ENCODE measurements at regions not wholly inside any gene's neighbourhood (a gene's known extent, or its start where the extent isn't known, plus 50 kb on each side); places are given as distances from the start of the nearest gene placed in this dataset.

DNA sequence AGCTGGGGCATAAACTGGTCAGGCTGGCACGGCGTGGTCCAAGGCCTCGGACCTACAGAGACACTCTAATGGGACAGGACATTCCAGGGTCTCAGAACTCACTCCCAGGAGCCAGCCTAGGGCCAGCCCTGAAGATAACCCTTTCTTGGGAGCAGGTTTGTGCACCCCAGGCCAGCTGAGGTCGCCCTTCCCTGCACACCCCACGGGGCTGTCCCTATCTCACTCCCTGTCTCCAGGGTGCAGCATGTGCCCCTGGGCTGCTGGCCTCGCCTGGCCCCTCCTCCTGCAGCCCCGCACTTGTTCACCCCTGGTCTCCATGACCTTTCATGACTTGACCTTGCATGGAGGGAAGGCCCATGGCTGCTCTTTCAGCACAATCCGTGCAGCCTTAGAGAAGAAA lies 1321.8 kb downstream of the BRD1 start:
- H3K9me2 ChIP-seq (replicated peaks; ENCODE audit: insufficient read depth, low read length) = no peaks in the 10 kb centered on the region
- no peak for DNase-seq
- H3K4me1 ChIP-seq (ENCODE audit: low read length) = no peaks in the 10 kb centered on the region
- no peaks in the 10 kb centered on the region for H3K9me3 ChIP-seq (replicated peaks; ENCODE audit: insufficient read depth, low read length)
- H3K36me3 ChIP-seq (replicated peaks; ENCODE audit: insufficient read depth, low read length) = no peaks in the 10 kb centered on the region; the same call in 1 of the 2 replicates
- H3K4me2 ChIP-seq (ENCODE audit: low read depth, low read length) = no peak overlapping the region
- H3K9ac ChIP-seq (ENCODE audit: low read length) = no peak overlapping the region
- peaks cover 98% of the 10 kb centered on the region for H3K79me2 ChIP-seq (ENCODE audit: low read length)
- no peak overlapping the region for H3K4me3 ChIP-seq (ENCODE audit: low read length)
- H3K27me3 ChIP-seq (replicated peaks; ENCODE audit: insufficient read depth, low read length) = no peaks in the 10 kb centered on the region
- TF ChIP-seq EZH2 (optimal IDR thresholded peaks at IDR 0.05; ENCODE audit: low read depth, low read length) (no peak), EZH2phosphoT487 (IDR thresholded peaks at IDR 0.05; ENCODE audit: low read length) (no peak)
- TF ChIP-seq, protein P1, sequence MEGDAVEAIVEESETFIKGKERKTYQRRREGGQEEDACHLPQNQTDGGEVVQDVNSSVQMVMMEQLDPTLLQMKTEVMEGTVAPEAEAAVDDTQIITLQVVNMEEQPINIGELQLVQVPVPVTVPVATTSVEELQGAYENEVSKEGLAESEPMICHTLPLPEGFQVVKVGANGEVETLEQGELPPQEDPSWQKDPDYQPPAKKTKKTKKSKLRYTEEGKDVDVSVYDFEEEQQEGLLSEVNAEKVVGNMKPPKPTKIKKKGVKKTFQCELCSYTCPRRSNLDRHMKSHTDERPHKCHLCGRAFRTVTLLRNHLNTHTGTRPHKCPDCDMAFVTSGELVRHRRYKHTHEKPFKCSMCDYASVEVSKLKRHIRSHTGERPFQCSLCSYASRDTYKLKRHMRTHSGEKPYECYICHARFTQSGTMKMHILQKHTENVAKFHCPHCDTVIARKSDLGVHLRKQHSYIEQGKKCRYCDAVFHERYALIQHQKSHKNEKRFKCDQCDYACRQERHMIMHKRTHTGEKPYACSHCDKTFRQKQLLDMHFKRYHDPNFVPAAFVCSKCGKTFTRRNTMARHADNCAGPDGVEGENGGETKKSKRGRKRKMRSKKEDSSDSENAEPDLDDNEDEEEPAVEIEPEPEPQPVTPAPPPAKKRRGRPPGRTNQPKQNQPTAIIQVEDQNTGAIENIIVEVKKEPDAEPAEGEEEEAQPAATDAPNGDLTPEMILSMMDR (IDR thresholded peaks at IDR 0.05; ENCODE audit: low read length) = no peak
- H3K27ac ChIP-seq (ENCODE audit: low read length) = no peak overlapping the region
- H2AFZ ChIP-seq (ENCODE audit: low read length) = no peak overlapping the region
- no peaks in the 10 kb centered on the region for H3F3A ChIP-seq (ENCODE audit: insufficient read depth, low read length)
- peaks cover 18% of the 10 kb centered on the region; the same call in 1 of the 2 replicates for H4K20me1 ChIP-seq (ENCODE audit: insufficient read depth, low read length)

- H3F3A ChIP-seq (ENCODE audit: insufficient read depth, low read length) = no peaks in the 10 kb centered on the region
- H3K4me2 ChIP-seq (ENCODE audit: low read depth, low read length) = no peak overlapping the region
- no peak overlapping the region for H3K27ac ChIP-seq (ENCODE audit: low read length)
- no peaks in the 10 kb centered on the region for H3K4me1 ChIP-seq (ENCODE audit: low read length)
- H3K27me3 ChIP-seq (replicated peaks; ENCODE audit: insufficient read depth, low read length) = no peaks in the 10 kb centered on the region
- H3K9me3 ChIP-seq (replicated peaks; ENCODE audit: insufficient read depth, low read length) = no peaks in the 10 kb centered on the region
- no peak for TF ChIP-seq EZH2phosphoT487 (IDR thresholded peaks at IDR 0.05; ENCODE audit: low read length)
- H2AFZ ChIP-seq (ENCODE audit: low read length) = no peak overlapping the region
- no peaks in the 10 kb centered on the region for H3K9me2 ChIP-seq (replicated peaks; ENCODE audit: insufficient read depth, low read length)
- peaks cover 99% of the 10 kb centered on the region for H3K79me2 ChIP-seq (ENCODE audit: low read length)
- no peak overlapping the region for H3K9ac ChIP-seq (ENCODE audit: low read length)
- H4K20me1 ChIP-seq (ENCODE audit: insufficient read depth, low read length) = peaks cover 24% of the 10 kb centered on the region; the same call in 1 of the 2 replicates
- H3K4me3 ChIP-seq (ENCODE audit: low read length) = no peak overlapping the region
- no peak for DNase-seq
- H3K36me3 ChIP-seq (replicated peaks; ENCODE audit: insufficient read depth, low read length) = no peaks in the 10 kb centered on the region
Measured at GRCh38 chr22:48504519-48505140, 1323.0 kb downstream of the BRD1 start.

DNA sequence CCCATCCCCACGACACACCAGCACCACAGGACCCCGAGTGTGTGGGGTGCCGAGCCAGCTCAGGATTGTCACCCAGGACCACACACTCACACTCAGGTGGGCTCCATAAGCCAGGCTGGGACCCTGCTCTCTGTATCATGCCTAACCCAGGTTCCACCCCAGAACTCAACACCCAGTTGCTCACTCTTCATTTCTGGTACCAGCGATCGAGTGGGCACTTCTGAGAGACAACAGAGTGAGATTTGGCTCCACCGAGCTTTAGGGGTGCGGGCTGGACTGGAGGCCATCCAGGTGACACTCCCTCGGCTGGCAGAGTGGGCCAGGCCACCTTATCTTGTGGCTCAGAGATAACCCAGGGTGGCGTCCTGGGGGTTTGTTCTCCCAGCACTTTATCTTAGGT lies 1323.8 kb downstream of the BRD1 start:
- H3K4me3 ChIP-seq (ENCODE audit: low read length) = no peak overlapping the region
- H3K4me2 ChIP-seq (ENCODE audit: low read depth, low read length) = no peak overlapping the region
- peaks cover 100% of the 10 kb centered on the region for H3K79me2 ChIP-seq (ENCODE audit: low read length)
- no peak for TF ChIP-seq EZH2phosphoT487 (IDR thresholded peaks at IDR 0.05; ENCODE audit: low read length)
- no peak for TF ChIP-seq EZH2 (optimal IDR thresholded peaks at IDR 0.05; ENCODE audit: low read depth, low read length)
- TF ChIP-seq, protein P1 (IDR thresholded peaks at IDR 0.05; ENCODE audit: low read length) = no peak
- H3K27ac ChIP-seq (ENCODE audit: low read length) = no peak overlapping the region
- no peak overlapping the region for H2AFZ ChIP-seq (ENCODE audit: low read length)
- no peaks in the 10 kb centered on the region for H3K9me2 ChIP-seq (replicated peaks; ENCODE audit: insufficient read depth, low read length)
- H4K20me1 ChIP-seq (ENCODE audit: insufficient read depth, low read length) = peaks cover 32% of the 10 kb centered on the region
- H3K27me3 ChIP-seq (replicated peaks; ENCODE audit: insufficient read depth, low read length) = no peaks in the 10 kb centered on the region
- H3K4me1 ChIP-seq (ENCODE audit: low read length) = no peaks in the 10 kb centered on the region
- no peaks in the 10 kb centered on the region for H3K9me3 ChIP-seq (replicated peaks; ENCODE audit: insufficient read depth, low read length)
- no peak overlapping the region for H3K9ac ChIP-seq (ENCODE audit: low read length)
- H3F3A ChIP-seq (ENCODE audit: insufficient read depth, low read length) = no peaks in the 10 kb centered on the region
- H3K36me3 ChIP-seq (replicated peaks; ENCODE audit: insufficient read depth, low read length) = no peaks in the 10 kb centered on the region
- DNase-seq = no peak

DNA sequence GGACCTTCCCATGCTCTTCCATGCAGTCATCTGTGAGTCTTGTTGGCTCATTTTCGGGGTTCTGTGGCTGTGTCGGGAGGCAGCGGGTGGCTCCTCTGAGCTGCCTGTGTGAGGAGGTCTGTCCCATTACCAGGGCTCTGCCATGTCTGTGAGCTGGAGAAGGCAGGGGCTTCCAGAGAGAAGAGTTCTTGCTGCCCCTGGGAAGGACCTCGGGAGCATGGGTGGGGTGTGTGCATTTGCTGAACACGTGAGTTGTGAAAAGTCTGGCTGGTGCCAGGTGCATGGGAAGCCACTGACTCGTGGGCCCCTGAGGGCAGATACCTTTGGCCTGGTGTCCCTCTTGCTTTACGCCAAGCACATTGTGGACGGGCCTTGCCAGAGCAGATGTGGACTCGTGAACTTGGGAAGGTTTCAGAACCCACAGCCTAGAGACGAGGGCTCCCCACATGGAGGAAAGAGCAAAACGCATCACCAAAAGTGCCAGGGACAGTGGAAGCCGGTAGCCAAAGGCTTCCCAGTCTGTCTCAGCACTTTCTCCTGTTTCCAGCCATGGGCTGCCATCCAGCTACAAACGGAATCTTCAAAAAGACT lies 1324.5 kb downstream of the BRD1 start:
- Histone ChIP-seq H3K79me2 (ENCODE audit: low read length) (peaks cover 100% of the 10 kb centered on the region), H3K9ac (ENCODE audit: low read length) (no peak overlapping the region), H3F3A (ENCODE audit: insufficient read depth, low read length) (no peaks in the 10 kb centered on the region), H3K4me2 (ENCODE audit: low read depth, low read length) (no peak overlapping the region), H3K4me1 (ENCODE audit: low read length) (no peaks in the 10 kb centered on the region), H4K20me1 (ENCODE audit: insufficient read depth, low read length) (peaks cover 37% of the 10 kb centered on the region), H3K36me3 (replicated peaks; ENCODE audit: insufficient read depth, low read length) (no peaks in the 10 kb centered on the region), H3K27ac (ENCODE audit: low read length) (no peak overlapping the region), H3K4me3 (ENCODE audit: low read length) (no peak overlapping the region), H3K9me2 (replicated peaks; ENCODE audit: insufficient read depth, low read length) (no peaks in the 10 kb centered on the region), H2AFZ (ENCODE audit: low read length) (no peak overlapping the region), H3K27me3 (replicated peaks; ENCODE audit: insufficient read depth, low read length) (no peaks in the 10 kb centered on the region), H3K9me3 (replicated peaks; ENCODE audit: insufficient read depth, low read length) (no peaks in the 10 kb centered on the region)
- no peak for DNase-seq
- TF ChIP-seq EZH2 (optimal IDR thresholded peaks at IDR 0.05; ENCODE audit: low read depth, low read length) = no peak
- no peak for TF ChIP-seq EZH2phosphoT487 (IDR thresholded peaks at IDR 0.05; ENCODE audit: low read length)
- TF ChIP-seq, protein P1 (IDR thresholded peaks at IDR 0.05; ENCODE audit: low read length) = no peak

Data from MM.1S (cell line).